Neural crest cell (in vitro differentiated cells): ENCODE measurements at regions not wholly inside any gene's neighbourhood (a gene's known extent, or its start where the extent isn't known, plus 50 kb on each side); places are given as distances from the start of the nearest gene placed in this dataset.

Experiments used
- DNase-seq: peaks from one replicate; pipeline ENCODE4 v3.0.0; 2021; ENCODE audit warnings: low read depth, mixed read lengths, low spot score
- H3K27ac Mint-ChIP-seq: one replicate; pipeline ENCODE4 v1.8.0; 2021; ENCODE audit warnings: mild to moderate bottlenecking, mixed read lengths; ENCODE audit not compliant: unreplicated experiment
- H3K27me3 Mint-ChIP-seq: 2 replicates; pipeline ENCODE4 v1.8.0; 2021; ENCODE audit warnings: low read depth, mild to moderate bottlenecking, mixed read lengths
- H3K36me3 Mint-ChIP-seq: 2 replicates; pipeline ENCODE4 v1.8.0; 2021; ENCODE audit warnings: low read depth, mild to moderate bottlenecking, mixed read lengths
- H3K4me1 Mint-ChIP-seq: 2 replicates; pipeline ENCODE4 v1.8.0; 2021; ENCODE audit warnings: mixed read lengths
- H3K4me3 Mint-ChIP-seq: one replicate; pipeline ENCODE4 v1.8.0; 2021; ENCODE audit warnings: mild to moderate bottlenecking, mixed read lengths
- H3K9me3 Mint-ChIP-seq: 2 replicates; pipeline ENCODE4 v1.8.0; 2021; ENCODE audit warnings: mixed read lengths
- TF ChIP-seq, protein P1 (sequence below): fragments of 200-600 bp; sonication (generic); conservative IDR thresholded peaks from 2 replicates; pipeline ENCODE4 v1.5.0; 2021; ENCODE audit warnings: antibody characterized with exemption, mild to moderate bottlenecking

DNA sequence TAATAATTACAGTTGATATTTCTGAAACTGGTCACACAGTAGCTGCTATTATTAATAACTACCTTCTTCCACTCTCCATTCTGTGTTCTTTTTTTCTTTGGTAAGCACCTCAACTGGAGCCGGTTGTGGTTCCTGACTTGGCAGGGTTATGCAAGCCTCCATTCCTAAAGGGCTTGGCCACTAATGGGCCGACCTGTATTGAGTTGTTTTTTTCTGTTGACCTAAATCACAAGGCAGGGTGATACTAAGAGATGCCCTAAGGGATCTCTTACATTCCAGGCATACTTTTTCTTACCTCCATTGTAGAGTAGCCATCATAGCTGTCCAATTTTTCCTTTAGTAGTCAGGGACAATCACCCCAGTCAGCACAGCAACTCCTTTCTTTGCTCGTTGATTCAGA lies 1295.8 kb upstream of the ADGRL3 start:
- Mint-ChIP-seq H3K4me1 (no peaks in the 10 kb centered on the region), H3K9me3 (no peaks in the 10 kb centered on the region), H3K27me3 (no peaks in the 10 kb centered on the region), H3K27ac (no peak overlapping the region), H3K4me3 (no peak overlapping the region), H3K36me3 (no peaks in the 10 kb centered on the region)
- DNase-seq, result no peak
- TF ChIP-seq, protein P1, sequence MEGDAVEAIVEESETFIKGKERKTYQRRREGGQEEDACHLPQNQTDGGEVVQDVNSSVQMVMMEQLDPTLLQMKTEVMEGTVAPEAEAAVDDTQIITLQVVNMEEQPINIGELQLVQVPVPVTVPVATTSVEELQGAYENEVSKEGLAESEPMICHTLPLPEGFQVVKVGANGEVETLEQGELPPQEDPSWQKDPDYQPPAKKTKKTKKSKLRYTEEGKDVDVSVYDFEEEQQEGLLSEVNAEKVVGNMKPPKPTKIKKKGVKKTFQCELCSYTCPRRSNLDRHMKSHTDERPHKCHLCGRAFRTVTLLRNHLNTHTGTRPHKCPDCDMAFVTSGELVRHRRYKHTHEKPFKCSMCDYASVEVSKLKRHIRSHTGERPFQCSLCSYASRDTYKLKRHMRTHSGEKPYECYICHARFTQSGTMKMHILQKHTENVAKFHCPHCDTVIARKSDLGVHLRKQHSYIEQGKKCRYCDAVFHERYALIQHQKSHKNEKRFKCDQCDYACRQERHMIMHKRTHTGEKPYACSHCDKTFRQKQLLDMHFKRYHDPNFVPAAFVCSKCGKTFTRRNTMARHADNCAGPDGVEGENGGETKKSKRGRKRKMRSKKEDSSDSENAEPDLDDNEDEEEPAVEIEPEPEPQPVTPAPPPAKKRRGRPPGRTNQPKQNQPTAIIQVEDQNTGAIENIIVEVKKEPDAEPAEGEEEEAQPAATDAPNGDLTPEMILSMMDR, result no peak

DNA sequence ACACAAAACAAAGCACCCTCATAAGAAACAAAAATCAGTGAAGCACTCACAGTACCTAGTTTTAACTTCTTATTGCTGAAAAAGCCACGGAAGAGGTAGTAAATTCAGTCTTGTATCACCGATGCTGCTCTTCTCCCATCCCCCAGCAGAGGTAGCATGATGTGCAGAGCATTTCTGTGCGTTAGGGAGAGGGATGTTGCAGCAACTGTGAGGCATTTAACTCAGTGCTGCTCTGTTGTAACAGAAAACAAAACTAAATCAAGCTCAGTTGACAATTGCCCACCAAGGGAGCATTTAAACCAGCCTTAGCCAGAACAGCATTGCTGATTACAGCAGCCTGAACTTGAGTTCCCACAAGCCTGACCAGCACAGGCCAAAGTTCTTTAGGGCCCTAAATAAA lies 1279.7 kb upstream of the ADGRL3 start:
- H3K4me3 Mint-ChIP-seq, result no peak overlapping the region
- TF ChIP-seq, protein P1, result no peak
- no peaks in the 10 kb centered on the region for H3K9me3 Mint-ChIP-seq
- H3K27me3 Mint-ChIP-seq, result no peaks in the 10 kb centered on the region
- DNase-seq, result no peak
- H3K36me3 Mint-ChIP-seq, result no peaks in the 10 kb centered on the region
- no peak overlapping the region for H3K27ac Mint-ChIP-seq
- peaks cover 6% of the 10 kb centered on the region for H3K4me1 Mint-ChIP-seq

DNA sequence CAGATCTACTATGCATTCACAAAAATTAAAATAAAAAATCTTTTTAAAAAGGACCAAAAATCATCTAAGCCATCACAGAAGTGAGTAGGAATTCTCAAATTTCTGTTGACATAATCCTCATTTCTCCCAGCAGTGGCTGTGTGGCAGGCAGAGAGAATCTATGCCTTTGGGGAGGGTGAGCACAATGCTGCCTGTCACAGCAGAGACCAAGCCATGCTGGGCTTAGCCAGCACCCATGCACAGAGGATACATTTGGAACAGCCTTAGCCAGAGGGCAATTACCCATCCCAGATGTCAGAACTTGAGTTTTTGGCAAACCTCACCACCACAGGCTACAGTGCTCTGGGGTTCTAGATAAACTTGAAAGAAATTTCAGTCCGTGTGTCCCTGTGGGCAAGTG lies 1274.8 kb upstream of the ADGRL3 start:
- no peak overlapping the region for H3K27ac Mint-ChIP-seq
- no peaks in the 10 kb centered on the region for H3K27me3 Mint-ChIP-seq
- H3K9me3 Mint-ChIP-seq, result peaks cover 3% of the 10 kb centered on the region
- no peaks in the 10 kb centered on the region for H3K36me3 Mint-ChIP-seq
- H3K4me1 Mint-ChIP-seq, result peaks cover 2% of the 10 kb centered on the region
- no peak for DNase-seq
- H3K4me3 Mint-ChIP-seq, result no peak overlapping the region
- TF ChIP-seq, protein P1, result no peak

DNA sequence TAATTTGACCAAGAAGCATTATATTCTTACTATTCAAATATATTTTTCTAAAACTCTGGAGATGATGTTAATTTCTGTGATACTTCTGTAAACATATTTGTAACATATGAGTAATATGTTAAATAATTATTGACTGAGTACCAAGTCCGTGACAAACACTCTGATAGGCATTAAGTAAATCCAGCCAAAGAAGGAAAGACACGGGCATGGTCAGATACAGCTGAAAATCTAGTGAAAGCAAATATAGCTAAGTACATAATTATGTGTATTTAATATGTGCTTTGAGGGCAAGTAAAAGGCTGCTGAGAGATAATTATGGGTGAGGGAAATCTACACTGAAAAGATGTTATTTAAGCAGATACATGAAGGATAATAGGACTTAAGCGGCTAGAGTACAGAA lies 1263.6 kb upstream of the ADGRL3 start:
- H3K36me3 Mint-ChIP-seq, result no peaks in the 10 kb centered on the region
- no peak for DNase-seq
- TF ChIP-seq, protein P1, result no peak
- no peak overlapping the region for H3K4me3 Mint-ChIP-seq
- H3K27ac Mint-ChIP-seq, result no peak overlapping the region
- H3K27me3 Mint-ChIP-seq, result no peaks in the 10 kb centered on the region
- H3K9me3 Mint-ChIP-seq, result peaks cover 3% of the 10 kb centered on the region
- no peaks in the 10 kb centered on the region for H3K4me1 Mint-ChIP-seq

DNA sequence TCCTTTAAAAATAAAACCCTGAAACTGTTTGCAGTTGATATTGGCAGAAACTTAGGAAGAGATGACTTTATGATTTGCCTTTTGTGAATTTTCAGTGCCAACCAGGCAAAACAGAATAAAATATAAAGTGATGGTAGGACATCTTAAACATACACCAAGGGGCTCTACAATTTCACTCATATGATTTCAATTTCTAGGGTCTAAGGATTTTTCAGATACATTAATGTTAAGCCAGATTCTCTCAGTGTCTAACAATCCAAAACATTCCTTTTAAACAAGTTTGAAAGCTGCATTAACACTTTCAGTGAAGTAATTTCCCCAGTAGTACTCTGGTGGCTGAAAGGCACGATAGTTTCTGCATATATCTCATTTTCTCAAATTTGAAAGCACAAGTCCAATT lies 1262.0 kb upstream of the ADGRL3 start:
- H3K36me3 Mint-ChIP-seq, result no peaks in the 10 kb centered on the region
- DNase-seq, result no peak
- H3K4me3 Mint-ChIP-seq, result no peak overlapping the region
- H3K27me3 Mint-ChIP-seq, result no peaks in the 10 kb centered on the region
- TF ChIP-seq, protein P1, result no peak
- H3K27ac Mint-ChIP-seq, result no peak overlapping the region
- no peaks in the 10 kb centered on the region for H3K4me1 Mint-ChIP-seq
- H3K9me3 Mint-ChIP-seq, result peaks cover 3% of the 10 kb centered on the region

DNA sequence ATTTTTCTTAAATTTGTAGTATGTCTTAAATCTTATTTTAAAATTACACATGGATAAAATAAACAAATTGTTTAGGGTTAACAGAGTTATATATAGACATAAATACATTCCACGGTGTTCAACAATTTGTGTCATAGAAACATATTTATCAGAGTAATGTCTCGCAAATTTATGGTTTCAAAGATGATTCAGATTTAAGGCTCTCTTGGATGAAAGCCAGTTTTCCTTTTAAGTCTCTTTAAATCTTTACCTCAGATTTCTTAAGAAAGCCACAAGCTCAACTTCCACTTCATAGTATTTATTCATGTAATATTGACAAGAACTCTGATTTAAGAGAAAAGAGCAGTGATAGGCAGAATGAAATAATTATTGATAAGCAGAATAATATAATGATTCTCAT lies 1254.8 kb upstream of the ADGRL3 start:
- H3K4me1 Mint-ChIP-seq, result no peaks in the 10 kb centered on the region
- TF ChIP-seq, protein P1, result no peak
- no peaks in the 10 kb centered on the region for H3K27me3 Mint-ChIP-seq
- no peak overlapping the region for H3K27ac Mint-ChIP-seq
- no peaks in the 10 kb centered on the region for H3K36me3 Mint-ChIP-seq
- H3K9me3 Mint-ChIP-seq, result peaks cover 4% of the 10 kb centered on the region
- DNase-seq, result no peak
- no peak overlapping the region for H3K4me3 Mint-ChIP-seq
